Fibroblast of skin of left quadriceps (primary cell): ENCODE measurements at regions not wholly inside any gene's neighbourhood (a gene's known extent, or its start where the extent isn't known, plus 50 kb on each side); places are given as distances from the start of the nearest gene placed in this dataset.

Experiments
- DNase-seq, 2 experiments: peaks; one replicate each; pipeline ENCODE4 v3.0.0-alpha.2; 2013; ENCODE audit warnings: low read depth in 2 of 2

- DNase-seq: no peak
Observed at GRCh38 chr16:88318051-88318450, 64.7 kb upstream of the ZNF469 start.

GRCh38 chr16:88318521-88318920 is 64.2 kb upstream of the ZNF469 start:
- no peak for DNase-seq

- no peak for DNase-seq
Observed at GRCh38 chr16:88319116-88319965, 63.4 kb upstream of the ZNF469 start.

- DNase-seq: no peak
Observed at GRCh38 chr16:88320947-88321634, 61.7 kb upstream of the ZNF469 start.

GRCh38 chr16:88321635-88322499 is 60.9 kb upstream of the ZNF469 start:
- no peak for DNase-seq

- DNase-seq: no peak
Observed at GRCh38 chr16:88322500-88322970, 60.2 kb upstream of the ZNF469 start.

- DNase-seq: no peak
Observed at GRCh38 chr16:88323041-88323440, 59.7 kb upstream of the ZNF469 start.

- no peak for DNase-seq
Observed at GRCh38 chr16:88323546-88324330, 59.0 kb upstream of the ZNF469 start.

GRCh38 chr16:88325087-88325750 is 57.5 kb upstream of the ZNF469 start:
- DNase-seq: no peak

- DNase-seq: no peak
Observed at GRCh38 chr16:88325976-88326375, 56.8 kb upstream of the ZNF469 start.

- DNase-seq: no peak
Observed at GRCh38 chr16:88326611-88327485, 55.9 kb upstream of the ZNF469 start.

- no peak for DNase-seq
Observed at GRCh38 chr16:88327561-88328312, 55.0 kb upstream of the ZNF469 start.

GRCh38 chr16:88328313-88328980 is 54.3 kb upstream of the ZNF469 start:
- DNase-seq: no peak

- no peak for DNase-seq
Observed at GRCh38 chr16:88329726-88330700, 52.7 kb upstream of the ZNF469 start.

- no peak for DNase-seq
Observed at GRCh38 chr16:88330971-88331890, 51.5 kb upstream of the ZNF469 start.
